ENCODE measurements at regions not wholly inside any gene's neighbourhood (a gene's known extent, or its start where the extent isn't known, plus 50 kb on each side); places are given as distances from the start of the nearest gene placed in this dataset.

GRCh38 chr6:3546121-3546520 is 89.3 kb upstream of the SLC22A23 start:
- no peak overlapping the region for H3K4me3 Mint-ChIP-seq

DNA sequence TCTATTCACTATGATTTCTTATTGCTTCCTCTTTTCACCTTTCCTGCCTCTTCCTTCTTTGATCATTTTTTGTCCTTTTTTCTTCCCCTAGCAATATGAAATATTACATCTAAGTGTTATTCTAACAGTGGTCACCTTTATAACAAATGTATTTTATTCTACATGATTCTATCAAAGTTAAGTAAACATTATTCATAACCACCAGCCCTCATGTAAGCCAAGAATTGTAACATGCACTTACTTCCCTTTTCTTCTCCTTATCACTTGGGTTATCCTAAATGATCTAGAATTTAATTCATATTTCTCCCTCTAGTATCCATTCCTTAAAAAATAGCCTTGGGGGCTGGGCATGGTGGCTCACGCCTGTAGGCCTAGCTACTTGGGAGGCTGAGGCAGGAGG is 88.3 kb upstream of the SLC22A23 start:
- peaks cover 9% of the 10 kb centered on the region for H3K27me3 Mint-ChIP-seq
- H3K4me3 Mint-ChIP-seq: no peak overlapping the region
- ATAC-seq (no peak), DNase-seq (no peak)
- no peaks in the 10 kb centered on the region for H3K36me3 Mint-ChIP-seq (ENCODE audit: low read depth)
- no peaks in the 10 kb centered on the region for H3K4me1 Mint-ChIP-seq
- no peaks in the 10 kb centered on the region for H3K9me3 Mint-ChIP-seq
- no peak overlapping the region for H3K27ac Mint-ChIP-seq

More at GRCh38 chr6:3546121-3546520, 89.3 kb upstream of the SLC22A23 start:
- Mint-ChIP-seq H3K9me3 (no peaks in the 10 kb centered on the region), H3K27me3 (peaks cover 9% of the 10 kb centered on the region), H3K36me3 (ENCODE audit: low read depth) (no peaks in the 10 kb centered on the region), H3K4me1 (no peaks in the 10 kb centered on the region), H3K27ac (no peak overlapping the region)
- no peak for ATAC-seq
- DNase-seq: no peak

DNA sequence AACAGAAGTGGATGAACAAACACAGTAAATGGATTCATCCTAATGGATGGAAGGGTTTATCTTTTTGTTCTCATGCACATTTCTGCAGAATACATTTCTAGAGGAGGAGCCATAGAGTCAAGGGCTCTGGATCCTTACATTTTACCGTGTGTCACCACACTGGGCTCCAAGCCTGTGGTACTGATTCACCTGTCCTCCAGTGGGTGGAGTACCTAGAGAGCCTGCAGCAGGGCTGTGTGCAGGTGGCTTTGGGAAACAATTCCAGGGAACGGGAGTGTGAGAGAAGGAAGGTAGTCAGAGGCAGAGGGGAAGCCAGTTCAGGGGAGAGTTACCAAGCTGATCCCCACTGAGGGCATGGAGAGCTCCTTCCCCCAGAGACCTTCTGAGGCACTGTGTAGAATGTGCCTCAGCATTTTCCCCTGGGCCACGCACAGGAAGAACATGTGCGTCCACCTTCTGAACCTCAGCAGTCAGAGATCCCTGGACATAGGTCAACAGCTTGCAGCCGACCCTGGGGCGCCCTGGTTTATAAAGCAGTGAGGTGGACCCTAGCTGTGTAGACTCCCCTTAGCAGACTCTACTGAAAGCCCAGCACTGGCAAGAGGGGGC is 85.3 kb upstream of the SLC22A23 start:
- H3K9me3 Mint-ChIP-seq: no peaks in the 10 kb centered on the region
- H3K27me3 Mint-ChIP-seq: peaks cover 8% of the 10 kb centered on the region
- no peaks in the 10 kb centered on the region for H3K36me3 Mint-ChIP-seq (ENCODE audit: low read depth)
- ATAC-seq (no peak), DNase-seq (no peak)
- no peak overlapping the region for H3K4me3 Mint-ChIP-seq
- H3K27ac Mint-ChIP-seq: no peak overlapping the region
- H3K4me1 Mint-ChIP-seq: no peaks in the 10 kb centered on the region

- no peak overlapping the region for H3K4me3 Mint-ChIP-seq
- peaks cover 8% of the 10 kb centered on the region for H3K27me3 Mint-ChIP-seq
- H3K9me3 Mint-ChIP-seq: no peaks in the 10 kb centered on the region
- DNase-seq (no peak), ATAC-seq (no peak)
- no peaks in the 10 kb centered on the region for H3K36me3 Mint-ChIP-seq (ENCODE audit: low read depth)
- no peaks in the 10 kb centered on the region for H3K4me1 Mint-ChIP-seq
- H3K27ac Mint-ChIP-seq: no peak overlapping the region
These were observed 84.2 kb upstream of the SLC22A23 start for GRCh38 chr6:3541006-3541585.

DNA sequence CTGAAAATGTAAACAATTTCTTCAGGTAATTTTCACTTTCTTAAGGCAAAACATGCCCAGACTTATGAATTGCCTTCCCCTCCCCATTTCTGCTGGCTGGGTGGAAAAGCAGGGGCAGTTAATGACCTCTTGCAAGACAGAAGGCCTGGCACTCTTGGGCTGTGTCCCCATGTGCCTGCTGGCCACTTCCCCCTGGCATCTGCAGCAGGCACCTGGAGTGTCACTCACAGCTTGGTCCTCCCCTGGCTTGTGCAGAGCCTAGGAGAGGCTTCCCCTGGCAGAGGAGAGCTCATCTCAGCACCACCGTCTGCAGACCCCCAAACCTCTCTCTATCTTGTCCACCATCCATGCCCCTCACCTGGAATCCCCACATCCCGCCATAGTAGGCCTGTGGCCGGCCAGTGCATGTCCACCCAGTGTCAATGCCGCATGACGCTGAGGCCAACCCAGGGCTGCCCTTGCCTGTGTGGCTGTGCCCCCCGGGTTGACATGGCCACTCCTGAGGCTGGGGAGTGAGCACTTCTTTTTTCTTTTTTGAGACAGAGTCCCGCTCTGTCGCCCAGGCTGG is 83.5 kb upstream of the SLC22A23 start:
- Mint-ChIP-seq H3K9me3 (no peaks in the 10 kb centered on the region), H3K36me3 (ENCODE audit: low read depth) (no peaks in the 10 kb centered on the region), H3K27me3 (peaks cover 8% of the 10 kb centered on the region), H3K27ac (no peak overlapping the region), H3K4me1 (no peaks in the 10 kb centered on the region), H3K4me3 (no peak overlapping the region)
- DNase-seq (no peak), ATAC-seq (no peak)

DNA sequence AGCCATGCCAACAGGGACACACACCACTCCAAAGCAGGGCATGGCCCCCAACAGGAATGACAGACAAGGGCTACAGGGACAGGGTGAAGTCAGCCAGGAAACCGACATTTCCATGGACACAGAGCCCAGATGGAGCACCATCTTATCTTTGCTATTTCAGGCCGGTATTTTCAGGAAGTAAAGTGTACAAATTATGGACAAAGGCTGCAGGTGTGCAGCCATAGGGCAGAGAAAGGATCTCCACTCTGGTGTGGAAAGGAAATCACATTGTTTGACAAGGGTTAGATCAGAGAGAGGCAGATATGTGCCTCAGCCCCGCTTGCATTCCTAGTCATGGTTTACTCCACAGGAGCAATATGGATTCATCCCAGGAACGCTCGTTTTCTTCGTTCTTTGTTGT is 81.7 kb upstream of the SLC22A23 start:
- no peaks in the 10 kb centered on the region for H3K9me3 Mint-ChIP-seq
- peaks cover 8% of the 10 kb centered on the region for H3K27me3 Mint-ChIP-seq
- no peak for ATAC-seq
- H3K4me3 Mint-ChIP-seq: no peak overlapping the region
- no peaks in the 10 kb centered on the region for H3K36me3 Mint-ChIP-seq (ENCODE audit: low read depth)
- H3K4me1 Mint-ChIP-seq: no peaks in the 10 kb centered on the region
- no peak overlapping the region for H3K27ac Mint-ChIP-seq
- DNase-seq: no peak

DNA sequence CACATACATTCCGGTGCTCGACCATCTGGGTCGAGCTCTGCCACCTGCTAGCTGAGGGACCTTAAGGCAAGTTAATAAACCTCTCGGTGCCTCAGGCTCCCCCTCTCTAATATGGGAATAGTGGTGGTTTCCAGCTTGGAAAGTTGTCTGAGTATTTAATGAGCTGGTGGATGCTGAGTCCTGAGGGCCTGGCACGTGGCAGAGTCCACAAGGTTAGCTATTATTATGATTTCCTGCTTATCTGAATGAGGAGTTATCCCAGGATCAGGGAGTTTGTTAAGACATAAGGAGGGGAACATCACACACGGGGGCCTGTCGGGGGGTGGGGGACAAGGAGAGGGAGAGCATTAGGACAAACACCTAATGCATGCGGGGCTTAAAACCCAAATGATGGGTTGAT is 80.1 kb upstream of the SLC22A23 start:
- H3K9me3 Mint-ChIP-seq: no peaks in the 10 kb centered on the region
- H3K27me3 Mint-ChIP-seq: peaks cover 7% of the 10 kb centered on the region
- no peaks in the 10 kb centered on the region for H3K4me1 Mint-ChIP-seq
- no peaks in the 10 kb centered on the region for H3K36me3 Mint-ChIP-seq (ENCODE audit: low read depth)
- DNase-seq (no peak), ATAC-seq (no peak)
- H3K4me3 Mint-ChIP-seq: no peak overlapping the region
- H3K27ac Mint-ChIP-seq: no peak overlapping the region

DNA sequence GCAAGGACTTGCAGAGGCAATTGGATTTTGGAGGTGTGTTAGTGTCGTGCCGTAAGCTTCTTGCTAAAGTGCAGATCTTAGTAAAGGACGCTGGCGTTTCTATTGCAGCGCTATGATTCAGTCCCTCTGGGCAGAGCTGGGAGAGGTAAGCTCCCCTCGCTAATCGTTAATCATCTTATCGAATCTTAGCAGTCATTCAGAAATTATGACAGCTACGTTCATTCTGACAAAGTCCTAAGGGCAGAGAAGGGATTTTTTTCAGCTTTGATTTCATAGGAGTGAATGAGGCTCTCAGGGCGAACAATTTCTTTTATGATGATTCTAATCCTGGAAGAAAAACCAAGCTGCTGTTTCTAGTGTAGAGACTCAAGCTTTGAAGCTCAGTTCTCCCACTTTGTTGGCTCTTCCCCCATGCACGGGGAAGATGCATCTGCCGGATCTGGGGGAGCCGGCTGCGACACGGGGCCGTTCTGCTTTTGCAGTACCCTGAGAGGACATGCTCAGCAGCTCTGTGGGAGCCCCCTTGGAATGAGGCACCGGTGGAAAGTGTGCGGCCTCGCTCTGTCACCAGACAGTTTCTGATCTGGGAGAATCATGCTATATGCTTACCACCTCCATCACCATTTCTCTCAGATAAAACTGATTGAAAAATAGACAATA is 79.1 kb upstream of the SLC22A23 start:
- H3K36me3 Mint-ChIP-seq (ENCODE audit: low read depth): no peaks in the 10 kb centered on the region
- H3K4me1 Mint-ChIP-seq: no peaks in the 10 kb centered on the region
- H3K27ac Mint-ChIP-seq: no peak overlapping the region
- H3K9me3 Mint-ChIP-seq: no peaks in the 10 kb centered on the region
- ATAC-seq (no peak), DNase-seq (no peak)
- peaks cover 7% of the 10 kb centered on the region for H3K27me3 Mint-ChIP-seq
- H3K4me3 Mint-ChIP-seq: no peak overlapping the region

DNA sequence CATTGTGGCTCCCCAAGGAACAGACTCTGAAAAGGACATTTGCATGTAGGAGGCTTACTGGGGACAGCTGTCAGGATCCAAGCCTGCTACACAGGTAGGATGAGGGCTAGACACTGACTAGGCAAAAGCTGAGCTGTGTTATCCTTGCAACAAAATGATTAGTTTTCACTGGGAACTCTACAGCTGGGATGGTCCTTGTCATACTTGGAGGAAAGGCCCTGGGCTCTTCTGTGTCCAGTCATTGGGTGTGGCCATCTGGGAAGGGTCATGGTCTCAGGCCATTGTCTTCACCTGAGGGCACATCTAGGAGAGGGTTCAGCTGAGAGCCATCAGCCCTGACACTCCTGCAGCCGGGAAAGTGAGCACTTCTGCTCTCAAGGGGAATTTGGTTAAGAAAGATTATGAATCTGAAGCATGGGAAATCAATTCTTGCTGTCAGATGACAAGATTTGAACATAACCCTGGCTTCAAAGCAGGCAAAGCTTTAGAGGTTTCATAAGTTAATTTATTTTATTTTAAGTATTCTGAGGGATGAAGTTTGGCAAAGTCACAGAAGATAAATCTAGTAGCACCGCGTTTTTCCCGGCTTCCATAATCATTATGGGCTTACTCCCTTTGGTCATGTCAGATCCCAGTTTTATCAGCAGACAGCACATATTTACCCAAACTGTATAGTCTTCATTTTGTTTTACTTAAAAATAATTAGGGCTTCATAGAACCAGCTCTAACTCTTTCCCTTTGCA is 78.4 kb upstream of the SLC22A23 start:
- Mint-ChIP-seq H3K27me3 (peaks cover 7% of the 10 kb centered on the region), H3K4me3 (no peak overlapping the region), H3K9me3 (no peaks in the 10 kb centered on the region), H3K4me1 (no peaks in the 10 kb centered on the region), H3K36me3 (ENCODE audit: low read depth) (no peaks in the 10 kb centered on the region), H3K27ac (no peak overlapping the region)
- no peak for ATAC-seq
- DNase-seq: no peak

GRCh38 chr6:3534599-3534998 is 77.7 kb upstream of the SLC22A23 start:
- ATAC-seq (no peak), DNase-seq (no peak)
- no peaks in the 10 kb centered on the region for H3K36me3 Mint-ChIP-seq (ENCODE audit: low read depth)
- no peak overlapping the region for H3K27ac Mint-ChIP-seq
- H3K9me3 Mint-ChIP-seq: no peaks in the 10 kb centered on the region
- H3K4me3 Mint-ChIP-seq: no peak overlapping the region
- H3K27me3 Mint-ChIP-seq: peaks cover 7% of the 10 kb centered on the region
- H3K4me1 Mint-ChIP-seq: no peaks in the 10 kb centered on the region

DNA sequence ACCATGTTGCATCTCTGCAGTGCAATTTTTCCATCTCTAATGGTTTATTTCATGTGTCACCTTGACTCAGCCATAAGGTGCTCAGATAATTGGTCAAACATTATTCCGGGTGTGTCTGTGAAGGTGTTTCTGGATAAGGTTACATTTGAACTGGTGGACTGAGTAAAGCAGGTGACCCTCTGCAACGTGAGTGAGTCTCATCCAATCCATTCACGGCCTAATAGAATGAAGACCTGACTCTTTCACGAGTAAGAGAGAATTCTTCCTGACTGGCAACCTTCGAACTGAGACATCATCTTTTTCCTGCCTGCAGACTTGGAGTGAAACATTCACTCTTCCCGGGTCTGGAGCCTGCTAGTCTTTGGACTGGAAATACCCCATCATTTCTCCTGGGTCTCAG is 77.1 kb upstream of the SLC22A23 start:
- ATAC-seq (no peak), DNase-seq (no peak)
- no peaks in the 10 kb centered on the region for H3K9me3 Mint-ChIP-seq
- H3K4me3 Mint-ChIP-seq: no peak overlapping the region
- H3K36me3 Mint-ChIP-seq (ENCODE audit: low read depth): no peaks in the 10 kb centered on the region
- H3K27ac Mint-ChIP-seq: no peak overlapping the region
- no peaks in the 10 kb centered on the region for H3K4me1 Mint-ChIP-seq
- peaks cover 7% of the 10 kb centered on the region for H3K27me3 Mint-ChIP-seq

DNA sequence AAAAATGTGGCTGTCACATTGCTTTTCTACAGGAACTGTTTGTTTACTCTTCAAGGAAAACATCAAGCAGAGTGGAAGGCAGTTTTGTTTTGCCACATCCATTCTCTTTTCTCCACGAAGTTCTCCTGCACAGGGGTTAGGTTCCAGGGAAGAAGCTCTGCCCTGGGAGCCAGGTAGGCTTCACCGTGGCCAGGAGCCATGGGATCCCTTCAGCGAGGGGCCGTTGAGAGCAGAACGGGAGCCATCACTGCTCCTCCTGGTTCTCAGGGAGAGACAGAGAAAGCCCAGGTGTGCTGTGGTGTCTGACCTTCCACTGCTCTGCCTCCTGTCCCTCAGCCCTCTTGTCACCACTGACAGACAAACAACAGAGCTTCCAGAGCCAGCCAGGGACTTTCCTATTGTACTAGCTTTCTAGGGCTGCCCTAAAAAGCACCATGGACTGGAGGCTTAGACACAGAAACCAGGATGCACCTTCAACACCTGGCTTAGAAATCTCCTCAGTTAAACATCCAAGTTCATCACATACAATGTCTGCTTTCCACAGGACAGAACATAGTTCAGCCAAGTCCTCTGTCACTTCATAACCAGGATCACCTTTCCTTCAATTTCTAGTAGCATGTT is 75.6 kb upstream of the SLC22A23 start:
- no peaks in the 10 kb centered on the region for H3K9me3 Mint-ChIP-seq

DNA sequence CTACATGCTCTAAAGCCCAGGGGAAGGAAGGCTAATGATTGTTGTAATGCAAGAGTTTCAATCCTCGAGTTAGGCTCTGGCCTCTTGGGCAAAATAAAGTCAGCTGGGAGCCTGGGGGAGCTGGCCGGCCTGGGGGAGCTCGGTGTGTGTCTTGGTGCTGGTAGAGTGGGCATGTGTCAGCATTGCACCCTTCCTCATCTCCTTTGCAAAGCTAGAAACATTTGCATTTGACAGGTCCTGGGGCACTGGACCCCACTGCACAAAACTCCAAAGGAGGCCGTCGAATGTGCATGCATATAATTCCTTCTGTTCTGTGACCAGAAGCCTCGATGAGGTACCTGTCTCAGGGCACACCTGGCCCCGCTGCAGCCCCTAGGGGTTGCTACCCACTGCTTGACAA is 74.6 kb upstream of the SLC22A23 start:
- H3K36me3 Mint-ChIP-seq (ENCODE audit: low read depth): no peaks in the 10 kb centered on the region
- ATAC-seq (no peak), DNase-seq (no peak)
- H3K4me3 Mint-ChIP-seq: no peak overlapping the region
- H3K27ac Mint-ChIP-seq: no peak overlapping the region
- no peaks in the 10 kb centered on the region for H3K4me1 Mint-ChIP-seq
- no peaks in the 10 kb centered on the region for H3K9me3 Mint-ChIP-seq
- H3K27me3 Mint-ChIP-seq: peaks cover 2% of the 10 kb centered on the region

More for the DNA sequence above, 75.6 kb upstream of the SLC22A23 start:
- Mint-ChIP-seq H3K4me1 (no peaks in the 10 kb centered on the region), H3K4me3 (no peak overlapping the region), H3K27me3 (peaks cover 2% of the 10 kb centered on the region), H3K36me3 (ENCODE audit: low read depth) (no peaks in the 10 kb centered on the region), H3K27ac (no peak overlapping the region)
- ATAC-seq (no peak), DNase-seq (no peak)

DNA sequence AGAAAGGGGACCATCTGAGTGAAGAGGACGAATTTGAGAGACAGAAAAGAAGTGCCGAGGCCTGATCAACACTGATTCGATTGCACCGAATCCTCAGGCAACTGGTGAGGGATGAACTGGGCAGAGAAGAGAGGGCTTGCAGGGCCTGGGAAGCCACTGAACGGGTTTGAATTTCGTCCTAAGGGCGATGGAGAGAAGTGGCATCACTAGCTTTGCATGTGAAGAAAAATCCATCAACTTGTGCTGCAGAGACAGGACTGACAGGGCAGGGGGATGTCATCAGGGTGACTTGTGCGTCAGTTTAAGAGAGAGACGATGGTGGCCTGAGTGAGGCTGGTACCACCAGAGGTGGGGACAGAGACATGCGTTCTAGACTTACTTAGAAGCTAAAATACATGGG is 73.7 kb upstream of the SLC22A23 start:
- Mint-ChIP-seq H3K4me1 (no peaks in the 10 kb centered on the region), H3K9me3 (no peaks in the 10 kb centered on the region), H3K36me3 (ENCODE audit: low read depth) (no peaks in the 10 kb centered on the region), H3K27me3 (peaks cover 2% of the 10 kb centered on the region), H3K27ac (no peak overlapping the region), H3K4me3 (no peak overlapping the region)
- ATAC-seq (no peak), DNase-seq (no peak)
